IMR-90 (cell line): ENCODE measurements at regions not wholly inside any gene's neighbourhood (a gene's known extent, or its start where the extent isn't known, plus 50 kb on each side); places are given as distances from the start of the nearest gene placed in this dataset.

Experiments used
- ATAC-seq: fragments of 200-7000 bp; cut with Tn5 transposase; 2 replicates; pipeline ENCODE4 v1.9.1; 2020; ENCODE audit warnings: low read depth, mild to moderate bottlenecking, moderate library complexity
- BruUV-seq: library from RNA; stranded (reverse); fragments of 400-500 nt; replicated peaks from 2 replicates; lab custom pipeline; 2021; lab: Mats Ljungman, UMichigan
- CTCF ChIA-PET: fragments of 300-600 bp; formaldehyde crosslinking; extraction: SDS; loops from one replicate; lab custom pipeline; 2021; ENCODE audit warnings: antibody characterized with exemption; lab: Yijun Ruan, JAX
- POLR2A ChIA-PET: fragments of 300-600 bp; sonication (Branson Sonifier 250); formaldehyde crosslinking; loops from one replicate; lab custom pipeline; 2022; ENCODE audit warnings: antibody characterized with exemption; ENCODE audit not compliant: unreplicated experiment; lab: Charles Lee
- DNase-seq: peaks from one replicate; pipeline ENCODE4 v3.0.0; 2013
- H2AFZ ChIP-seq: replicated peaks from 2 replicates; pipeline ENCODE3; 2013; ENCODE audit warnings: low read length, mild to moderate bottlenecking; ENCODE audit not compliant: poor library complexity
- H2AK5ac ChIP-seq: 2 replicates; pipeline ENCODE4 v1.6.1; 2013; ENCODE audit warnings: low read depth, low read length, inconsistent platforms
- H2AK9ac ChIP-seq: replicated peaks from 2 replicates; pipeline ENCODE3; 2013; ENCODE audit warnings: mild to moderate bottlenecking, low read depth, low read length, moderate library complexity; ENCODE audit not compliant: poor library complexity
- H2BK120ac ChIP-seq: 2 replicates; pipeline ENCODE4 v1.6.1; 2013; ENCODE audit warnings: low read depth, low read length, inconsistent platforms
- H2BK15ac ChIP-seq: 3 replicates; pipeline ENCODE4 v1.6.1; 2013; ENCODE audit warnings: low read depth, low read length, inconsistent platforms
- H2BK20ac ChIP-seq: 2 replicates; pipeline ENCODE4 v1.6.1; 2013; ENCODE audit warnings: low read depth, mild to moderate bottlenecking, inconsistent platforms, low read length, moderate library complexity
- H2BK5ac ChIP-seq: 2 replicates; pipeline ENCODE4 v1.6.1; 2013; ENCODE audit warnings: mild to moderate bottlenecking, low read depth, low read length, inconsistent platforms; ENCODE audit not compliant: poor library complexity, severe bottlenecking
- H3K14ac ChIP-seq: replicated peaks from 2 replicates; pipeline ENCODE4 v1.6.1; 2013; ENCODE audit warnings: low read depth, low read length, inconsistent platforms
- H3K18ac ChIP-seq: 2 replicates; pipeline ENCODE4 v1.6.1; 2013; ENCODE audit warnings: low read depth, low read length, control low read depth
- H3K23ac ChIP-seq: 2 replicates; pipeline ENCODE4 v1.6.1; 2013; ENCODE audit warnings: low read depth, low read length, inconsistent platforms
- H3K27ac ChIP-seq: 2 replicates; pipeline ENCODE4 v1.5.1; 2013; ENCODE audit warnings: mild to moderate bottlenecking, control low read depth, low read length; ENCODE audit not compliant: insufficient read depth
- H3K27me3 ChIP-seq: 2 replicates; pipeline ENCODE4 v1.6.1; 2013; ENCODE audit warnings: low read length; ENCODE audit not compliant: control insufficient read depth, insufficient read depth
- H3K36me3 ChIP-seq: 2 replicates; pipeline ENCODE4 v1.6.1; 2013; ENCODE audit warnings: low read length, mixed read lengths; ENCODE audit not compliant: control insufficient read depth, insufficient read depth
- H3K4ac ChIP-seq: 2 replicates; pipeline ENCODE4 v1.6.1; 2013; ENCODE audit warnings: low read depth, low read length, inconsistent platforms
- H3K4me1 ChIP-seq: 2 replicates; pipeline ENCODE4 v1.6.1; 2013; ENCODE audit warnings: low read length, mixed read lengths; ENCODE audit not compliant: control insufficient read depth, insufficient read depth
- H3K4me2 ChIP-seq: 2 replicates; pipeline ENCODE4 v1.6.1; 2013; ENCODE audit warnings: low read depth, mild to moderate bottlenecking, control low read depth, low read length, moderate library complexity
- H3K4me3 ChIP-seq: 2 replicates; pipeline ENCODE4 v1.5.1; 2013; ENCODE audit warnings: low read depth, mild to moderate bottlenecking, control low read depth, low read length, moderate library complexity; ENCODE audit not compliant: insufficient read depth
- H3K56ac ChIP-seq: 2 replicates; pipeline ENCODE4 v1.6.1; 2013; ENCODE audit warnings: low read length, inconsistent platforms; ENCODE audit not compliant: insufficient read depth; ENCODE audit errors: extremely low read depth
- H3K79me1 ChIP-seq, 2 experiments: 2 replicates each; pipeline ENCODE4 v1.6.1; 2013; ENCODE audit warnings: low read length in 2 of 2, inconsistent platforms in 1 of 2, low read depth in 1 of 2
- H3K9ac ChIP-seq: 2 replicates; pipeline ENCODE4 v1.6.1; 2013; ENCODE audit warnings: low read depth, low read length, control low read depth
- H3K9me1 ChIP-seq: 2 replicates; pipeline ENCODE4 v1.6.1; 2013; ENCODE audit warnings: low read length, inconsistent platforms; ENCODE audit not compliant: insufficient read depth
- H3K9me3 ChIP-seq: 2 replicates; pipeline ENCODE4 v1.6.1; 2013; ENCODE audit warnings: low read length; ENCODE audit not compliant: control insufficient read depth, insufficient read depth
- H4K20me1 ChIP-seq: 2 replicates; pipeline ENCODE4 v1.6.1; 2013; ENCODE audit warnings: low read length, inconsistent platforms; ENCODE audit not compliant: insufficient read depth
- H4K5ac ChIP-seq: 2 replicates; pipeline ENCODE4 v1.6.1; 2013; ENCODE audit warnings: mild to moderate bottlenecking, low read depth, low read length, control low read depth
- H4K8ac ChIP-seq, 2 experiments: 2 replicates each; pipeline ENCODE4 v1.6.1; 2013; ENCODE audit warnings: low read depth in 2 of 2, low read length in 2 of 2, control low read depth in 1 of 2, inconsistent platforms in 1 of 2
- H4K91ac ChIP-seq: 2 replicates; pipeline ENCODE4 v1.6.1; 2013; ENCODE audit warnings: low read depth, low read length, inconsistent platforms; ENCODE audit not compliant: insufficient read depth
- BHLHE40 ChIP-seq: fragments of 150-350 bp; IDR thresholded peaks from 2 replicates; pipeline ENCODE4 v1.6.1; 2016; ENCODE audit warnings: mild to moderate bottlenecking, low read depth, low read length
- CEBPB ChIP-seq: IDR thresholded peaks from 2 replicates; pipeline ENCODE4 v1.6.1; 2012; ENCODE audit warnings: low read depth, low read length, improper control_type of control experiment
- CHD1 ChIP-seq: IDR thresholded peaks from 2 replicates; pipeline ENCODE4 v1.6.1; 2012; ENCODE audit warnings: low read depth, low read length, improper control_type of control experiment
- FOS ChIP-seq: fragments of 150-350 bp; IDR thresholded peaks from 2 replicates; pipeline ENCODE4 v1.6.1; 2016; ENCODE audit warnings: low read depth, low read length
- MAFK ChIP-seq: IDR thresholded peaks from 2 replicates; pipeline ENCODE4 v1.6.1; 2012; ENCODE audit warnings: low read depth, low read length, improper control_type of control experiment
- MAZ ChIP-seq: IDR thresholded peaks from 2 replicates; pipeline ENCODE4 v1.6.1; 2012; ENCODE audit warnings: low read depth, mild to moderate bottlenecking, low read length, improper control_type of control experiment, moderate library complexity, borderline replicate concordance
- MXI1 ChIP-seq: IDR thresholded peaks from 2 replicates; pipeline ENCODE4 v1.6.1; 2012; ENCODE audit warnings: low read depth, mild to moderate bottlenecking, low read length, moderate library complexity, borderline replicate concordance
- NFE2L2 ChIP-seq: fragments of 150-350 bp; IDR thresholded peaks from 2 replicates; pipeline ENCODE4 v1.6.1; 2016; ENCODE audit warnings: low read depth, mild to moderate bottlenecking, low read length
- POLR2A ChIP-seq: IDR thresholded peaks from 2 replicates; pipeline ENCODE4 v1.6.1; 2012; ENCODE audit warnings: mild to moderate bottlenecking, low read depth, low read length
- RAD21 ChIP-seq: IDR thresholded peaks from 2 replicates; pipeline ENCODE4 v1.6.1; 2012; ENCODE audit warnings: low read length, improper control_type of control experiment
- RCOR1 ChIP-seq: IDR thresholded peaks from 2 replicates; pipeline ENCODE4 v1.6.1; 2012; ENCODE audit warnings: mild to moderate bottlenecking, low read length, improper control_type of control experiment; ENCODE audit not compliant: insufficient replicate concordance
- RFX5 ChIP-seq: IDR thresholded peaks from 2 replicates; pipeline ENCODE4 v1.8.0; 2012; ENCODE audit warnings: low read depth, mild to moderate bottlenecking, low read length, moderate library complexity
- SMC3 ChIP-seq: fragments of 150-350 bp; IDR thresholded peaks from 2 replicates; pipeline ENCODE4 v1.6.1; 2016; ENCODE audit warnings: low read depth, mild to moderate bottlenecking, antibody characterized with exemption, low read length, moderate library complexity
- WGBS, 2 experiments: methylation state at CpG; one replicate each; pipeline versions ENCODE4 v1.1.5 to v1.1.7; 2013; ENCODE audit warnings: missing lambda C conversion rate in 2 of 2; ENCODE audit not compliant: insufficient read length in 1 of 2; ENCODE audit errors: extremely low coverage in 2 of 2; 5-methylcytosine and 5-hydroxymethylcytosine counted together
- dilution Hi-C: fragments of 300-500 bp; cut with HindIII; formaldehyde crosslinking; loops from one replicate; pipeline ENCODE4 v1.14.3; 2018; ENCODE audit warnings: low sequenced_read_pairs; ENCODE audit not compliant: unreplicated experiment
- in situ Hi-C: fragments of 300-500 bp; cut with MboI; formaldehyde crosslinking; loops from 3 replicates; pipeline ENCODE4 v1.14.3; 2019; ENCODE audit warnings: low sequenced_read_pairs, inconsistent platforms, mixed read lengths
- intact Hi-C: fragments of 100-400 bp; cut with micrococcal nuclease; formaldehyde crosslinking; loops from 2 replicates; pipeline ENCODE4 v1.10.0; 2022
- TF ChIP-seq, protein P1 (sequence below): fragments of 150-350 bp; IDR thresholded peaks from 2 replicates; pipeline ENCODE4 v1.6.1; 2017; ENCODE audit warnings: mild to moderate bottlenecking, antibody characterized with exemption, low read length, low read depth
- TF ChIP-seq, protein P2 (sequence below): conservative IDR thresholded peaks from 2 replicates; pipeline ENCODE4 v1.5.1; 2012; ENCODE audit warnings: mild to moderate bottlenecking, low read depth, low read length, improper control_type of control experiment
- TF ChIP-seq, protein P3 (sequence below): fragments of 150-350 bp; IDR thresholded peaks from 2 replicates; pipeline ENCODE4 v1.6.1; 2016; ENCODE audit warnings: low read depth, mild to moderate bottlenecking, low read length, moderate library complexity, borderline replicate concordance

DNA sequence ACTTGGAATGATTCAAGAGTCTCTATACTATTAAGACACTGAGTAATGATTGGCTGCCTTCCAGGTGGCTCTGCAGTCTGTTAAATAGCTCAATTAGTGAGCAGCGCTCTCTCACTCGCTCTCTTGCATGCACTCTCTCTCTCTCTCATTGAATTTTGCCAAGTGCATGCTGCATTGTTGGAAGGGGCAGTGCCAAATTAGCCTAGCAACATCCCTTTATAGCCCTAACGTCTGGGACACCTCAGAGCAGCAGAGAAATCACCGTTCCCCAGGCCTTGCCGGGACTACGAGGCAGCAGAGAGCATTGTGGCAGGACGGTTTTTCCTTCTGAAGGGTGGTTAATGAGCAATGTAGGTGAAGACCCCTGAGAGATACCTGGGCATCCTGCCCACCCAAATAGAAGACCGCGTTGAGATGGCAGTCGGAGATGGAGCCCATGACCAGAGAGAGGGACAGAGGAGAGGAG lies 447.6 kb upstream of the POU3F3 start:
- Histone ChIP-seq H3K27ac (no peak overlapping the region), H3K14ac (no peak overlapping the region), H3K9me3 (peaks cover 14% of the 10 kb centered on the region), H2AK5ac (no peak overlapping the region), H3K56ac (no peak overlapping the region), H3K4me2 (no peak overlapping the region), H2BK20ac (no peak overlapping the region), H3K9ac (no peak overlapping the region), H2BK120ac (no peak overlapping the region), H4K91ac (no peak overlapping the region), H3K4me1 (no peaks in the 10 kb centered on the region), H4K5ac (no peak overlapping the region), H3K4ac (no peak overlapping the region), H3K4me3 (no peak overlapping the region), H3K9me1 (no peaks in the 10 kb centered on the region), H3K23ac (no peak overlapping the region), H4K8ac (no peak overlapping the region), H2BK5ac (no peak overlapping the region), H2AK9ac (no peak overlapping the region), H2BK15ac (no peak overlapping the region), H3K27me3 (no peaks in the 10 kb centered on the region), H3K36me3 (no peaks in the 10 kb centered on the region), H2AFZ (no peak overlapping the region), H3K18ac (no peak overlapping the region), H3K79me1 (no peaks in the 10 kb centered on the region), H4K20me1 (no peaks in the 10 kb centered on the region)
- WGBS, 2 experiments, result no CpG with 5 or more reads among the region's 10 CpGs
- dilution Hi-C loops (no loop called here), in situ Hi-C loops (no loop called here), intact Hi-C loops (no loop called here)
- DNase-seq, result no peak
- CTCF ChIA-PET, result no interaction called here
- no peak for ATAC-seq
- POLR2A ChIA-PET, result no interaction called here
- no TSS peak for BruUV-seq
- TF ChIP-seq POLR2A (no peak), RFX5 (no peak), CHD1 (no peak), CEBPB (no peak), NFE2L2 (no peak), MAFK (no peak), RCOR1 (no peak), MXI1 (no peak), MAZ (no peak), BHLHE40 (no peak), RAD21 (no peak), SMC3 (no peak), FOS (no peak)
- TF ChIP-seq, protein P1, sequence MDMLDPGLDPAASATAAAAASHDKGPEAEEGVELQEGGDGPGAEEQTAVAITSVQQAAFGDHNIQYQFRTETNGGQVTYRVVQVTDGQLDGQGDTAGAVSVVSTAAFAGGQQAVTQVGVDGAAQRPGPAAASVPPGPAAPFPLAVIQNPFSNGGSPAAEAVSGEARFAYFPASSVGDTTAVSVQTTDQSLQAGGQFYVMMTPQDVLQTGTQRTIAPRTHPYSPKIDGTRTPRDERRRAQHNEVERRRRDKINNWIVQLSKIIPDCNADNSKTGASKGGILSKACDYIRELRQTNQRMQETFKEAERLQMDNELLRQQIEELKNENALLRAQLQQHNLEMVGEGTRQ, result no peak
- TF ChIP-seq, protein P2, sequence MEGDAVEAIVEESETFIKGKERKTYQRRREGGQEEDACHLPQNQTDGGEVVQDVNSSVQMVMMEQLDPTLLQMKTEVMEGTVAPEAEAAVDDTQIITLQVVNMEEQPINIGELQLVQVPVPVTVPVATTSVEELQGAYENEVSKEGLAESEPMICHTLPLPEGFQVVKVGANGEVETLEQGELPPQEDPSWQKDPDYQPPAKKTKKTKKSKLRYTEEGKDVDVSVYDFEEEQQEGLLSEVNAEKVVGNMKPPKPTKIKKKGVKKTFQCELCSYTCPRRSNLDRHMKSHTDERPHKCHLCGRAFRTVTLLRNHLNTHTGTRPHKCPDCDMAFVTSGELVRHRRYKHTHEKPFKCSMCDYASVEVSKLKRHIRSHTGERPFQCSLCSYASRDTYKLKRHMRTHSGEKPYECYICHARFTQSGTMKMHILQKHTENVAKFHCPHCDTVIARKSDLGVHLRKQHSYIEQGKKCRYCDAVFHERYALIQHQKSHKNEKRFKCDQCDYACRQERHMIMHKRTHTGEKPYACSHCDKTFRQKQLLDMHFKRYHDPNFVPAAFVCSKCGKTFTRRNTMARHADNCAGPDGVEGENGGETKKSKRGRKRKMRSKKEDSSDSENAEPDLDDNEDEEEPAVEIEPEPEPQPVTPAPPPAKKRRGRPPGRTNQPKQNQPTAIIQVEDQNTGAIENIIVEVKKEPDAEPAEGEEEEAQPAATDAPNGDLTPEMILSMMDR, result no peak
- TF ChIP-seq, protein P3, sequence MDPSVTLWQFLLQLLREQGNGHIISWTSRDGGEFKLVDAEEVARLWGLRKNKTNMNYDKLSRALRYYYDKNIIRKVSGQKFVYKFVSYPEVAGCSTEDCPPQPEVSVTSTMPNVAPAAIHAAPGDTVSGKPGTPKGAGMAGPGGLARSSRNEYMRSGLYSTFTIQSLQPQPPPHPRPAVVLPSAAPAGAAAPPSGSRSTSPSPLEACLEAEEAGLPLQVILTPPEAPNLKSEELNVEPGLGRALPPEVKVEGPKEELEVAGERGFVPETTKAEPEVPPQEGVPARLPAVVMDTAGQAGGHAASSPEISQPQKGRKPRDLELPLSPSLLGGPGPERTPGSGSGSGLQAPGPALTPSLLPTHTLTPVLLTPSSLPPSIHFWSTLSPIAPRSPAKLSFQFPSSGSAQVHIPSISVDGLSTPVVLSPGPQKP, result no peak
